Prostate gland (tissue), 2 donors: ENCODE measurements at regions not wholly inside any gene's neighbourhood (a gene's known extent, or its start where the extent isn't known, plus 50 kb on each side); places are given as distances from the start of the nearest gene placed in this dataset.

Experiments
- POLR2AphosphoS5 ChIP-seq: sonication (generic); formaldehyde crosslinking; IDR thresholded peaks from one replicate; pipeline ENCODE4 v1.6.1; 2017; ENCODE audit warnings: antibody characterized with exemption
- TF ChIP-seq, protein P1 (sequence below), 4 experiments: fragments of 200-600 bp in 2 of 4; fragments of 450-650 bp in 2 of 4; sonication (generic) in 2 of 4; IDR thresholded peaks; 1 replicate in 3 of 4; 2 replicates in 1 of 4; pipeline ENCODE4 v1.5.1; 2016 to 2019; ENCODE audit warnings: antibody characterized with exemption in 4 of 4, mild to moderate bottlenecking in 2 of 4, moderate library complexity in 2 of 4

DNA sequence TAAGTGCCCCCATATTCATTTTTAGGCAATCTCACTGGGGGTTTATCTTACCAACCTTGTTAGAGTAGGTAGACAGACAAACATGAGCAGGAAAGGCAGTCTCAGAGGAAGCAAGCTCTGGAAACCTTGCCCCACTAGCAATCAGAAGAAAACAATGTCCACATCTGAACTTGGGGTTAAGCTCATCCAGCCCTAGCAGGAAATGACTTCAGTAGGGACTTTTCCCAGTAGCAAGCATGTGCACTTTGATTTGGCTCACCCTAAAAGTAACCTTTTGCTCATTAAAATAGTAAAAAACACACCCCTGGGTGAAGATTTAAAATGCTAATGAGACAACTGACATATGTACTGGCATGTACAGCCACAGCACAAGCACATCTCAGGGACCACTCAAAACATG lies 175.5 kb downstream of the AKAIN1 start:
- TF ChIP-seq, protein P1, sequence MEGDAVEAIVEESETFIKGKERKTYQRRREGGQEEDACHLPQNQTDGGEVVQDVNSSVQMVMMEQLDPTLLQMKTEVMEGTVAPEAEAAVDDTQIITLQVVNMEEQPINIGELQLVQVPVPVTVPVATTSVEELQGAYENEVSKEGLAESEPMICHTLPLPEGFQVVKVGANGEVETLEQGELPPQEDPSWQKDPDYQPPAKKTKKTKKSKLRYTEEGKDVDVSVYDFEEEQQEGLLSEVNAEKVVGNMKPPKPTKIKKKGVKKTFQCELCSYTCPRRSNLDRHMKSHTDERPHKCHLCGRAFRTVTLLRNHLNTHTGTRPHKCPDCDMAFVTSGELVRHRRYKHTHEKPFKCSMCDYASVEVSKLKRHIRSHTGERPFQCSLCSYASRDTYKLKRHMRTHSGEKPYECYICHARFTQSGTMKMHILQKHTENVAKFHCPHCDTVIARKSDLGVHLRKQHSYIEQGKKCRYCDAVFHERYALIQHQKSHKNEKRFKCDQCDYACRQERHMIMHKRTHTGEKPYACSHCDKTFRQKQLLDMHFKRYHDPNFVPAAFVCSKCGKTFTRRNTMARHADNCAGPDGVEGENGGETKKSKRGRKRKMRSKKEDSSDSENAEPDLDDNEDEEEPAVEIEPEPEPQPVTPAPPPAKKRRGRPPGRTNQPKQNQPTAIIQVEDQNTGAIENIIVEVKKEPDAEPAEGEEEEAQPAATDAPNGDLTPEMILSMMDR (IDR thresholded peaks at IDR 0.05) = no peak
- TF ChIP-seq POLR2AphosphoS5 = no peak
